Prostate gland (tissue), 2 donors: ENCODE measurements at regions not wholly inside any gene's neighbourhood (a gene's known extent, or its start where the extent isn't known, plus 50 kb on each side); places are given as distances from the start of the nearest gene placed in this dataset.

Experiments
- POLR2A ChIP-seq: fragments of 450-650 bp; IDR thresholded peaks from one replicate; pipeline ENCODE4 v1.6.1; 2016; ENCODE audit warnings: antibody characterized with exemption, mild to moderate bottlenecking
- POLR2AphosphoS5 ChIP-seq: sonication (generic); formaldehyde crosslinking; IDR thresholded peaks from one replicate; pipeline ENCODE4 v1.6.1; 2017; ENCODE audit warnings: antibody characterized with exemption
- TF ChIP-seq, protein P1 (sequence below), 4 experiments: fragments of 200-600 bp in 2 of 4; fragments of 450-650 bp in 2 of 4; sonication (generic) in 2 of 4; IDR thresholded peaks; 1 replicate in 3 of 4; 2 replicates in 1 of 4; pipeline ENCODE4 v1.5.1; 2016 to 2019; ENCODE audit warnings: antibody characterized with exemption in 4 of 4, mild to moderate bottlenecking in 2 of 4, moderate library complexity in 2 of 4

DNA sequence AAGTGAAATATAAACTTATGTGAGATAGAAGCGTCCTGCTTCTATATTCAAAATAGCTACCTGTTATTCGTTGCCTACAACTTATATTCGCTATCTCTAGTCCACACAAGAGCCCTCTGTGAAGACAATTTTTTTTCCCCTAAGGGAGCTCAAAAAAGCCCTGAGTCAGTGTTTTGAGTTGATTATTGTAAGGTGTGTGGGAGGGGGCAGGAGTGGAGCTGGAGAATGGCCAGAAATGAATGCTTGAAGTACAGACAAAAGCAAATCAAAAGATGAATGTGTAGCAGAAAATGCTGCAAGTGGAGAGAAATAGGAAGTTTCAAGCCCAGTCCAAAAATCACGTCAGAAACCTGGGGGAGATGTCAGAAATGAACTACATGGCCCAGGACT is 655.0 kb upstream of the LCORL start:
- TF ChIP-seq, protein P1, sequence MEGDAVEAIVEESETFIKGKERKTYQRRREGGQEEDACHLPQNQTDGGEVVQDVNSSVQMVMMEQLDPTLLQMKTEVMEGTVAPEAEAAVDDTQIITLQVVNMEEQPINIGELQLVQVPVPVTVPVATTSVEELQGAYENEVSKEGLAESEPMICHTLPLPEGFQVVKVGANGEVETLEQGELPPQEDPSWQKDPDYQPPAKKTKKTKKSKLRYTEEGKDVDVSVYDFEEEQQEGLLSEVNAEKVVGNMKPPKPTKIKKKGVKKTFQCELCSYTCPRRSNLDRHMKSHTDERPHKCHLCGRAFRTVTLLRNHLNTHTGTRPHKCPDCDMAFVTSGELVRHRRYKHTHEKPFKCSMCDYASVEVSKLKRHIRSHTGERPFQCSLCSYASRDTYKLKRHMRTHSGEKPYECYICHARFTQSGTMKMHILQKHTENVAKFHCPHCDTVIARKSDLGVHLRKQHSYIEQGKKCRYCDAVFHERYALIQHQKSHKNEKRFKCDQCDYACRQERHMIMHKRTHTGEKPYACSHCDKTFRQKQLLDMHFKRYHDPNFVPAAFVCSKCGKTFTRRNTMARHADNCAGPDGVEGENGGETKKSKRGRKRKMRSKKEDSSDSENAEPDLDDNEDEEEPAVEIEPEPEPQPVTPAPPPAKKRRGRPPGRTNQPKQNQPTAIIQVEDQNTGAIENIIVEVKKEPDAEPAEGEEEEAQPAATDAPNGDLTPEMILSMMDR (IDR thresholded peaks at IDR 0.05), result no peak
- TF ChIP-seq POLR2A (no peak), POLR2AphosphoS5 (no peak)
